ENCODE measurements at regions not wholly inside any gene's neighbourhood (a gene's known extent, or its start where the extent isn't known, plus 50 kb on each side); places are given as distances from the start of the nearest gene placed in this dataset.
"Not testable (repeated sequence)": the region's sequence is repeated elsewhere in the genome, so short reads cannot be mapped to it uniquely, and the experiment has no call there.

- H3K27me3 ChIP-seq (ENCODE audit: control insufficient read depth in 1 of 2, insufficient read depth in 2 of 2, low read length in 2 of 2); H3K36me3 ChIP-seq (ENCODE audit: control insufficient read depth in 2 of 2, insufficient read depth in 2 of 2, low read length in 1 of 2); H3K9me3 ChIP-seq (ENCODE audit: control insufficient read depth in 2 of 2, insufficient read depth in 1 of 2, low read depth in 1 of 2, low read length in 1 of 2); H3K4me3 ChIP-seq (ENCODE audit: low read depth in 1 of 2, low read length in 2 of 2); H3K4me1 ChIP-seq (ENCODE audit: control insufficient read depth in 2 of 2, insufficient read depth in 2 of 2, low read length in 1 of 2); H3K27ac ChIP-seq (ENCODE audit: low read depth in 2 of 2, low read length in 1 of 2): not testable (repeated sequence)
- WGBS, 2 donors: 80 to 90% methylated on average over 10 to 17 of the region's 18 CpGs
These were observed 199.4 kb downstream of the BCR start for GRCh38 chr22:23379540-23380229.

GRCh38 chr22:23377767-23378166 is 197.5 kb downstream of the BCR start:
- H3K4me1 ChIP-seq (ENCODE audit: control insufficient read depth in 2 of 2, insufficient read depth in 2 of 2, low read length in 1 of 2): no peaks in the 10 kb centered on the region
- H3K36me3 ChIP-seq (ENCODE audit: control insufficient read depth in 2 of 2, insufficient read depth in 2 of 2, low read length in 1 of 2): no peaks in the 10 kb centered on the region
- no peak overlapping the region for H3K27ac ChIP-seq (ENCODE audit: low read depth in 2 of 2, low read length in 1 of 2)
- no peak overlapping the region for H3K4me3 ChIP-seq (ENCODE audit: low read depth in 1 of 2, low read length in 2 of 2)
- no peaks in the 10 kb centered on the region for H3K27me3 ChIP-seq (ENCODE audit: control insufficient read depth in 1 of 2, insufficient read depth in 2 of 2, low read length in 2 of 2)
- WGBS, 2 donors: 71 to 77% methylated on average over 6 of the region's 6 CpGs
- no peaks in the 10 kb centered on the region for H3K9me3 ChIP-seq (ENCODE audit: control insufficient read depth in 2 of 2, insufficient read depth in 1 of 2, low read depth in 1 of 2, low read length in 1 of 2)

GRCh38 chr22:23376256-23376655 is 195.9 kb downstream of the BCR start:
- 52 to 63% methylated on average over 6 of the region's 6 CpGs for WGBS, 2 donors
- Histone ChIP-seq H3K36me3 (ENCODE audit: control insufficient read depth in 2 of 2, insufficient read depth in 2 of 2, low read length in 1 of 2) (no peaks in the 10 kb centered on the region), H3K4me3 (ENCODE audit: low read depth in 1 of 2, low read length in 2 of 2) (no peak overlapping the region), H3K4me1 (ENCODE audit: control insufficient read depth in 2 of 2, insufficient read depth in 2 of 2, low read length in 1 of 2) (no peaks in the 10 kb centered on the region), H3K27me3 (ENCODE audit: control insufficient read depth in 1 of 2, insufficient read depth in 2 of 2, low read length in 2 of 2) (no peaks in the 10 kb centered on the region), H3K27ac (ENCODE audit: low read depth in 2 of 2, low read length in 1 of 2) (no peak overlapping the region), H3K9me3 (ENCODE audit: control insufficient read depth in 2 of 2, insufficient read depth in 1 of 2, low read depth in 1 of 2, low read length in 1 of 2) (no peaks in the 10 kb centered on the region)

- Histone ChIP-seq H3K36me3 (ENCODE audit: control insufficient read depth in 2 of 2, insufficient read depth in 2 of 2, low read length in 1 of 2) (no peaks in the 10 kb centered on the region), H3K9me3 (ENCODE audit: control insufficient read depth in 2 of 2, insufficient read depth in 1 of 2, low read depth in 1 of 2, low read length in 1 of 2) (no peaks in the 10 kb centered on the region), H3K27ac (ENCODE audit: low read depth in 2 of 2, low read length in 1 of 2) (no peak overlapping the region), H3K27me3 (ENCODE audit: control insufficient read depth in 1 of 2, insufficient read depth in 2 of 2, low read length in 2 of 2) (no peaks in the 10 kb centered on the region), H3K4me3 (ENCODE audit: low read depth in 1 of 2, low read length in 2 of 2) (no peak overlapping the region), H3K4me1 (ENCODE audit: control insufficient read depth in 2 of 2, insufficient read depth in 2 of 2, low read length in 1 of 2) (no peaks in the 10 kb centered on the region)
- 70 to 73% methylated on average over 14 of the region's 14 CpGs for WGBS, 2 donors
These were observed 194.9 kb downstream of the BCR start for GRCh38 chr22:23375031-23375827.

GRCh38 chr22:23373601-23374000 is 193.3 kb downstream of the BCR start:
- Histone ChIP-seq H3K27me3 (ENCODE audit: control insufficient read depth in 1 of 2, insufficient read depth in 2 of 2, low read length in 2 of 2) (no peaks in the 10 kb centered on the region), H3K27ac (ENCODE audit: low read depth in 2 of 2, low read length in 1 of 2) (no peak overlapping the region), H3K9me3 (ENCODE audit: control insufficient read depth in 2 of 2, insufficient read depth in 1 of 2, low read depth in 1 of 2, low read length in 1 of 2) (no peaks in the 10 kb centered on the region), H3K4me3 (ENCODE audit: low read depth in 1 of 2, low read length in 2 of 2) (no peak overlapping the region), H3K4me1 (ENCODE audit: control insufficient read depth in 2 of 2, insufficient read depth in 2 of 2, low read length in 1 of 2) (no peaks in the 10 kb centered on the region), H3K36me3 (ENCODE audit: control insufficient read depth in 2 of 2, insufficient read depth in 2 of 2, low read length in 1 of 2) (no peaks in the 10 kb centered on the region)
- 82 to 84% methylated on average over 9 of the region's 9 CpGs for whole genome bisulfite sequencing, 2 donors

GRCh38 chr22:23370251-23370650 is 189.9 kb downstream of the BCR start:
- no peaks in the 10 kb centered on the region for H3K4me1 ChIP-seq (ENCODE audit: control insufficient read depth in 2 of 2, insufficient read depth in 2 of 2, low read length in 1 of 2)
- peaks cover 0 to 2% of the 10 kb centered on the region in 2 donors for H3K27me3 ChIP-seq (ENCODE audit: control insufficient read depth in 1 of 2, insufficient read depth in 2 of 2, low read length in 2 of 2)
- 75% methylated on average over 8 of the region's 8 CpGs for WGBS, 2 donors
- no peaks in the 10 kb centered on the region for H3K9me3 ChIP-seq (ENCODE audit: control insufficient read depth in 2 of 2, insufficient read depth in 1 of 2, low read depth in 1 of 2, low read length in 1 of 2)
- no peak overlapping the region for H3K27ac ChIP-seq (ENCODE audit: low read depth in 2 of 2, low read length in 1 of 2)
- no peak overlapping the region for H3K4me3 ChIP-seq (ENCODE audit: low read depth in 1 of 2, low read length in 2 of 2)
- no peaks in the 10 kb centered on the region for H3K36me3 ChIP-seq (ENCODE audit: control insufficient read depth in 2 of 2, insufficient read depth in 2 of 2, low read length in 1 of 2)

GRCh38 chr22:23369054-23369685 is 188.9 kb downstream of the BCR start:
- peaks cover 0 to 2% of the 10 kb centered on the region in 2 donors for H3K27me3 ChIP-seq (ENCODE audit: control insufficient read depth in 1 of 2, insufficient read depth in 2 of 2, low read length in 2 of 2)
- H3K9me3 ChIP-seq (ENCODE audit: control insufficient read depth in 2 of 2, insufficient read depth in 1 of 2, low read depth in 1 of 2, low read length in 1 of 2): no peaks in the 10 kb centered on the region
- no peaks in the 10 kb centered on the region for H3K36me3 ChIP-seq (ENCODE audit: control insufficient read depth in 2 of 2, insufficient read depth in 2 of 2, low read length in 1 of 2)
- no peak overlapping the region for H3K27ac ChIP-seq (ENCODE audit: low read depth in 2 of 2, low read length in 1 of 2)
- H3K4me1 ChIP-seq (ENCODE audit: control insufficient read depth in 2 of 2, insufficient read depth in 2 of 2, low read length in 1 of 2): no peaks in the 10 kb centered on the region
- WGBS, 2 donors: 79% methylated on average over 5 of the region's 5 CpGs
- no peak overlapping the region for H3K4me3 ChIP-seq (ENCODE audit: low read depth in 1 of 2, low read length in 2 of 2)

Data from esophagus (tissue), 2 donors.